ENCODE measurements at regions not wholly inside any gene's neighbourhood (a gene's known extent, or its start where the extent isn't known, plus 50 kb on each side); places are given as distances from the start of the nearest gene placed in this dataset.

DNA sequence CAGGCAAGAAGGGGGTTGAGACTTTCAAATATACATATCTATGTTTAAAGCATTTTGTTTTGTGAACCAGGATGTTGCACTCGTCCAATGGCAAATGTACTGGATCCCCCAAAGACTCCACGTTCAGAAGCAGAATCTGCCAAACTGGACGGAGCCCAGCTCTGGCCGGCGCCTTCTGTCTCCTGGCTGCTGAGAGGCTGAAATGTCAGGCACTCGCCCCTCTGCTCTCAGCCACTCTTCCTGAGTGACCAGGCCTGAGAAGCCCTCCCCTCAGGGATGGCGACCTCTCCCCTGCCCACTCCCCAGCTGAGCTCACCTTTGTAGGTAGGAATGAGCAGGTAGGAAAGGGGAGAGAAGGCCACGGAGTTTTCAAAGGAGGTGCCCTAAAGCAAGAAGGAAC lies 187.5 kb upstream of the FOXF1 start:
- DNase-seq (ENCODE audit: low spot score): no peak

DNA sequence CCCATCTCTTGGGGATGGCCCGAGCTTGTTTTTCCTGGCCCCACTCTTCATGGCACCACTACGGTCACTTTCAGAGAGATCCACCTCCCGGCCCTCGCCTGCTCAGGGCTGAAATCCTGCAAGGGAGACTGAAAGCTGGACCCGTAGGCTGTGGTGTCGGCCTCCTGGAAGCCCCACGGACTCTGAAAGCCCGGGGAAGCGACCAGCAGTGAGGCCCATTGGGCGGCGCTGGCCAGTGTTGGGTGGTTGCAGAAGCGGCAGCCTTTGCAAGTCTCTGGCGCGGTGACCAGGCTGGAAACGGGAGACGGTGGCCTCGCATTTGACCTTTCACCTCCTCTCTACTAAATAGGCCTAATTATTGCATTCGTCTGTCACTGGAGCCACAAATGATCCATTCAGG lies 186.0 kb upstream of the FOXF1 start:
- no peak for DNase-seq (ENCODE audit: low spot score)

DNA sequence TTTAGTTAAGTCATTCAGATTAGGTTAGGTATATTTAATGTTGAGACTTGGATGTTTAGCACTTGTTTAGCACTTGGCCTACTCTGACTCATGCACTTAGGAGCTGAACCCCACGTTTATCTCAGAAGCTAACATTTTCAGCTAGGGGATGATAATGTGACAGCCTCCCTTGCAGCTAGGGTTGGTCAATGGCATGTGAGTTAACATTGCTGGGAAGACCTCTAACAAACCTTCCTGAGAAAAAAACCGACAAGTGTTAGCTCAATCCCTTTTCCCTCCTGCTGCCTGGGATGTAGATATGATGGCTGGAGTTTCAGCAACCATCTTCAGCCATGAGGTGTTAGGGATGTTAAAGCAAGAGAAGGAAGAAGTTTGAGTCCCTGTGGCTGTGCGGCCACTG lies 185.0 kb upstream of the FOXF1 start:
- DNase-seq (ENCODE audit: low spot score): no peak

DNA sequence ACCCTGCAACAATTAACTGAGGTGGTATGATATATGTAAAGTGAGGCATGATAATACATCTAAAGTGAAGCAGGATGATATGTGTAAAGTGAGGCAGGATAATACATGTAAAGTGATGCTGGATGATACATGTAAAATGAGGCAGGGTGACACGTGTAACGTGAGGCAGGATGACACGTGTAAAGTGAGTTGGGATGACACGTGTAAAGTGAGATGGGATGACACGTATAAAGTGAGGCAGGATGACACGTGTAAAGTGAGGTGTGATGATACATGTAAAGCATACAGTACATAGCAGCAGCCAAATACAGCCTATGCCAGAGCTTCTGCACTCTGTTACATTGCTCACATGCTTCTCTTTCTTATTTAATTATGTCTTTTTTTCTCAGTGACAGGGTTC lies 184.4 kb upstream of the FOXF1 start:
- no peak for DNase-seq (ENCODE audit: low spot score)

DNA sequence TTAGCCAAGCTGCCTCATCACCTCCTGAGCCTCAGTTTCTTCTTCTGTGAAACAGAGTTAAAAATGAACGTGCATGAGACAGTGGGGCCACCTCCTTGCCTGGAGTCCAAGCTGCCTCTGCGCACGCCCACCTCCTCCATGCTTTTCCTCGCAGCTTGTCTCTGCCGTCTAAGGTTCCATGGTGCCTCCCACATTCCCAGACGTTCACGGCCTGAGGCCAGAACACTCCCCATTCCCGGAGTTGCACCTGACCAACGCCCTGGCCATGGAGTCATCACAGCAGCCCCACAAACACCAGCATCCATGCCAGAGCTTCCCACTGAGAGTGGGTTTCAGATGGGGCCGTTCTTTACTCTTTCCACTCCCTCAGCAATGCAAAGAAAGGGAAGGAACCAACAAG lies 183.0 kb upstream of the FOXF1 start:
- no peak for DNase-seq (ENCODE audit: low spot score)

DNA sequence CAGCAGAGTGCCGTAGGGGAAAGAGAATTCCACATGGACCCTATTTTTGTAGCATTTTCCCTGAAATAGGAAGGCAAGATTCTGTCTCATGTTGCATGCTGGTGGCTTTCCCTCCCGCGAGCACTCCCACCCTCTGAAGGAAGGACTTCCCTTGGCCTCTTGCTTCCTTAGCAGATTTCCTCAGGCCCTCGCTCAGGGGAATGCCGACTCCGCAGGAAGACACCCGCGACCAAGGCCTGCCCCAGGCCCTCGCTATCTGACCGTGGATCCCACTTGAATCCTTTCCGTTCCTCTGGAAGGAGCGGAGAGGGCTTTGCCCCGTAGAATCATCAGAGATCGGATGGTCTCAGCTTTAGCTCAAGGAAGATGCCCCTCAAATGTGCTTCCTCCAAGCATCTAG lies 179.4 kb upstream of the FOXF1 start:
- no peak for DNase-seq (ENCODE audit: low spot score)

DNA sequence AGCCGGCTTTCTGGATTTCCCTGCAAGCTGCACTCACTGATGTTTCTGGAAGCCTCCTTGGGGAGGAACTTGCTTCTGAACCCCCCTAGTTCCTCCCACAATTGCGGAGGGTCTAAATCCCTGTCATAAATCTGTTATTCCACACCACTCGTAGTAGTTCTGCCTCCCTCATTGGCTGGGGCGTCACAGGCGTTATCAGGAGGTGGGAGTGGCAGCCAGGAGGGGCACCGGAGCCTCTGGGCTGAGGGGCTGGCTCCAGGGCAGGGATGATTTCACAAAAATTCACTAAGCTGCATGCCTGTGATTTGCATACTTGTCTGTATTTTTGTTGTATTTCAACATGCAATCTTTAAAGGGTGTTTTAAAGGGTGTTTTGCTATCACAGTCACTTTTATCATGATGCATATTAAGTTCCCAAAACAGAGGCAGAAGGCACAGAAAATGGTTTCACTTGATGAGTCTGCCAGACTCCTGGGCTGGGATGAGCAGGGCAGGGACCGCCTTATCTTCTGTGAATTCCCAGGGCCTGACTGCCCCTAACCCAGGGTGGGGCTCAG lies 176.2 kb upstream of the FOXF1 start:
- DNase-seq (ENCODE audit: low spot score): no peak

DNA sequence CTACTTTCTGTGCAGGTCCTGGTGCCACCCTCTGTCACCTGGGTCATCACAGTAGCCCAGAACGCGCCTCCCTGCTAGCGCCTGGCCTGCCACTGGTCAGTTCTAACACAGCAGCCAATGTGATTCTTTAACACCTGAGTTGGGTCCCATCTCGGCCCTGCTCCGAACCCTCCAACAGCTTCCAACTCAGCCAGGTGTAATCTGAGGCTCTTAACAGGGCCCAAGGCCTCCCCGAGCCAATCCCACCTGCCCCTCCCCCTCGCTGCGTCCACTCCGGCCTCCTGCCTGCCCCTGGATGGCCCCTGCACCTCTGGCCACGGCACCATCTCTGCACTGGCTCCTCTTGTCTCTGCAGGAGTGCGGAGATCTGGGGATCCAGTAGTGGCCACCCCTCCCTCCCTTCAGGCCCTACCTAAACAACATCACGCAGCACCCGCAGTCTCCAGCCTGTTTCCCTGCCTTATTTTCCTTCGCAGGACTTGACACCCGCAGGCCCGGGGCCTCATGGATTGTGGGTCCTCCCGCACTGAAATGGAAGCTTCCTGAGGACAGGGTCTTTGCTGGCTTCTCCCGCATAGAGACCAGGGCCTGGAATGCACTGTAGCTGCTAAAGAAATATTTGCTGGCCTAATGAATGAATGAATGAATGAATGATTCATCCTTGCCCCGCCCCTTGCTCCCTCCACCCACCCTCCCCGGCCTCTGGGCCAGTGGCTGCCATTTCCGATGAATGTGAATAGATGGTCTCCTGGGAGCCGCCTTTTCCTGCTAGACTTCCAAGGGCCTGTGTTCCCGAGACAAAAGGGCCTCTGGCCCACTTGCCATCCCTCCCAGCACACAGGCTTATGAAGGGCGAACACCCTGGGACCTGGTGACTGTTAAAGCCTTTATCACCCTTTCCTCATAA lies 174.8 kb upstream of the FOXF1 start:
- DNase-seq (ENCODE audit: low spot score): no peak

DNA sequence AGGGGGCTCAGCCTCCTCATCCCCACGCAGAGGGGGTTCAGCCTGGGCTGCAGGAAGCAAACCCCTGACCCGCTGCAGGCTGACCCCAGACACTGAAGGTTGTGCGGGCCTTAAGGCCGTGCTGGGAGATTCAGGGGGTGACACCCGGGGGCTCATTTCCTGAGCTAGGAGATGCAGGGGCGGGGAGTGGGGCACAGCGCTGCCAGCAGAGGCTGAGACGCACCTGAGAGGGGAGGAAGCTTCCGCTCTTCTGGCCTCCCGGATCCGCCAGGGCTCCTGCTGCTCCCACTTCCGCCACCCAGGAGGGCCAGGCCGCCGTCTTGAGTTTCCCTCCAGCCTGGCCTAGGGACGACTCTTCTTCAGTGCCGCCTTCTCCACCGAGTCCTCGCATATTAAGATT lies 173.2 kb upstream of the FOXF1 start:
- no peak for DNase-seq (ENCODE audit: low spot score)

DNA sequence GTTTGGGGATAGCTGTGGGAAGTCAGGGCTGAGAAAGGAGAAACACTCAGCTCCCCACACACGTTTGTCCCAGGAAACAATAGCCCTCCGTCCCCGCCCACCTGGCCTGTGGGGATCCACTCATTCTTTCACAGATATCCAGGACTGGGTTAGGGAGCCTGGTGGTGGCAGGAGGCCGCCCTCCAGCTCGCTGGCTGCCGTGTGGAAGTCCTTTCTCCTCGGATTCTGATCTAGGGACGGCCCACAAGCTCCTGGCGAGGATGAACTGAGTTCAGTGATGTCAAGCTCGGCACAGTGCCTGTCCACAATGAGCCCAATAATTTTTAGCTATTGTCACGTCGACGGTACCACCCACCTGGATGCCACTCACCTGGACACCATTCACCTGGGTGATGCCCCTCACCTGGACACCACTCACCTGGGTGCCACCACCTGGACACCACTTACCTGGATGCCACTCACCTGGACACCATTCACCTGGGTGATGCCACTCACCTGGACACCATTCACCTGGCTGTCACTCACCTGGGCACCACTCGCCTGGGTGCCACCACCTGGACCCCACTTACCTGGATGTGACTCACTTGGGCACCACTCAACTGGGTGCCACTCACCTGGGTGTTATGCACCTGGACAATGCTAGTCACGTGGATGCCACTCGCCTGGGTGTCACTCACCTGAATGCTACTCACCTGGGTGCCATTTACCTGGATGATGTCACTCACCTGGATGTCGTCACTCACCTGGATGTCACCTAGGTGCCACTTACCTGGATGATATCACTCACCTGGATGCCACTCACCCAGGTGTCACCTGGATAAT lies 172.5 kb upstream of the FOXF1 start:
- no peak for DNase-seq (ENCODE audit: low spot score)

DNA sequence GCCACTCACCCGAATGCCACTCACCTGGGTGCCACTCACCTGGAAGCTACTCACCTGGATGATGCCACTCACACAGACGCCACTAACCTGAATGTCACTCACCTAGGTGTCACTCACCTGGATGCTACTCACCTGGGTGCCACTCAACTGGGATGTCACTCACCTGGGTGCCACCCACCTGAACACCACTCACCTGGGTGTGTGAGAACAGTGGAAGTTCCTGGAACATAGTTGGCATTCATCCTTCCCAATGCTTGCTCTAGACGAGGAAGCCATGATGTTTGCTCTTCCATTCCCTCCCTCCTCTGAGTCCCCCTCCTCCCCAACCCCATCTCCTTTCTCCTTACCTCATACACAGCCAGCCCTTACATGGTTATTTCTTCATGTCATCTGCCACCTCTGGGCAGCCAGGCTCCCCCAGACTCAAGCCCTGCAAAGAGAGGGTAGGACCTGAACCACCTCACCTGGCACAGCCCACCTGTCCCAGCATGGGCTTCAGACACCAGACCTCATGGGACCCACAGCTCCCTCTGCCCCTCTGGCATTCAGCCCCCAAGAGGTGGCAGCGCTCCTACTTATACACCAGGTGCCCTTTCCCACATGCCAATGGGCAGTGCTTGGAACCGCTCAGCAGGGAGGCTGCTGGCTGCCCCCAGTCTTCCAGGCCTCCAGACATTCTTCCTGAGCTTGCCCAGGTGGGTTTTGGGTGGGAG lies 171.8 kb upstream of the FOXF1 start:
- DNase-seq (ENCODE audit: low spot score): no peak

DNA sequence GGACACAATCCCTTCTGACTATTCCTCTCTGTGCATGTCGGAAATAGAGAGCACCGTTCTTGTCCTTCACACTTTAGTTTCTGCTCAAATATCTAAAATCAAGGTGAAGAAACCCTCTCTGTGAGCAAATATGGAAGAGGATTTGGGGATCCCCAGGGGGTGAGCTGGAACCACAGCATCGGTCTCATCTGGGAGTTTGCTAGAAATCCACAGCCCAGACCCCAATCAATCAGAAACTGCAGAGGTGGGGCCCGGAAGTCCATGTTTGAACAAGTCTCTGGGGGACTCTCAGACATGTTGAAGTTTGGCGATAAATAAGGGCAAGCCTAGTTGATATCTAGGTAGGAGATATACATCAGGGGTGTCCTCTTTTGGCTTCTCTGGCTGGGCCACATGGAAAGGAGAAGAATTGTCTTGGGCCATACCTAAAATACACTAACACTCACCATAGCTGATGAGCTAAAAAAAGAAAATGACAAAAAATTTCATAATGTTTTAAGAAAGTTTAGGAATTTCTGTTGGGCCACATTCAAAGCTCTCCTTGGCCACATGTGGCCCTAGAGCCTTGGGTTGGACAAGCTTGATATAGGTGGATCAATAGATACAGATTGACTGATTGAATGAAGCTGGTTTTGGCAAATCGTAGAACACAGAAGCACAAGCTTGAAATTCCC lies 168.0 kb upstream of the FOXF1 start:
- no peak for DNase-seq (ENCODE audit: low spot score)

DNA sequence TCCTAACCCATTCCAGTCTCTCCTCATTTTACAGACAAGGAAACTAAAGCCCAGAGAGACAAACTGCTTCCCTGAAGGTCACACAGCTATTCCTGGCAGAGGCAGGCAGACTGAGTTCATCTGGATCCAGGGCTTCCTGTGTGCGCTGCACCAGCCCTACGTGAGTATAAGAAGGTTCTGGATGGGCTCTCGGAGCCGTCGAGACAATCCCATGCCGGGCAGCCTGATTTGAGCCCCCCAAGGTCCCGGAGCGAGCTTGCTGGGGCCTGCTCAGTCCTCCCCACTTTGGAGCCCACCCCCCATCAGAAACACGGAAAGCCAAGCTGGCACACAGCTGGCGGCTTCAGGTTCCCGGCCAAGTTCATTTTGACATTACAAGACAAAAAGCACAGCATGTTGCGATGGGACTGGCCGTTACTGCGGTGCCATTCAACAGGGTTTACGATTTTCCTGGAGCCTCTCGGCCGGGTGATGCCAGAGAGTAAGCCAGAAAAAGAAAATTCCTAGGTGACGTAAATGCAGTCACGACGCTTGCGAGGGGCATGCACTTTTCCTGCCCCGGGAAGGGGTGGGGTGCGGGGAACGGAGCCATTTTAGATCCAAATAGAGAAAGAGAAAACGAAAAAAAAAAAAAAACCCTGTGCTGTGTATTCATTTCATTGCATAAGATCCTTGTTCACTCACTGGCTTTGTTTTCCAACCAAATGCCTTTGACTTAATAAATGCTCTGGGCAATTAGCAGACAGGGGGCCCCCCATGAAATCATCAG lies 167.1 kb upstream of the FOXF1 start:
- DNase-seq (ENCODE audit: low spot score): no peak

DNA sequence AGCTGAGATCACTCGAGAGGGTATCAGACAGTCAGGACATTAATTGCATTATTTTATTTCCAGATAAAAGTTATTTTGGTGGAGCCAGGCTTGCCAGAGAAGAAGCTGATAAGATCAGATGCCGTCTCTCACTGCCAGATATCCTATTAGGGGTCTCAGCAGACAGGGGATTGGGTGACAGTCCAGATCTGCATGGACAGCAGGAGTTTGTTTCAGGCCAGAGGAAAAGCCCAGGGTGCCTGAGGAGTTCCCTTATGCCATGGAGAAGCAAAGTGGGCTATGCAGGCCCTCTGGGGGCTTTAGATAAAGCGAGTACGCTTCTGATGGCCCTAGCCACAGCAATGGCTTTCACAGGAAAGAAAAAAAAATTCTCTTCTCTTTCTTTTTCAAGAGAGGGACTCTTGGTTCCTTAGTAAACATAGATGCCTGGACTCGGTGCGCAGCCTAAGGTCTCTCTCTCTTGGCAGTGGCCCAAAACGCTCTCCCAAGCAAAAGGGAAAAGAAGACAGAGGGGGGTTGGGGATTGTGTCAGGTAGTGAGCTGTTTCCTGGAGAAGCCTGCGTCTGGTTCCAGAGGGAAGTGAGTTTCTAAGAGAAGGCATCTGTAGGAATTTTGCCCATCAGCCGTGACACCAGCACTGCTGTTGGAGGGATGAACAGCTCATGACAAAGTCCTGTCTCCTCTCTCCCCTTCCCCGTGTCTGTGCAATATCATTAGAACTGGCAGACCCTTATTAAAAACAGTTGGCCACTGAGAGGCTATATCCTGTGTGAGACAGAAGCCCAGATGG lies 166.3 kb upstream of the FOXF1 start:
- DNase-seq (ENCODE audit: low spot score): no peak

DNA sequence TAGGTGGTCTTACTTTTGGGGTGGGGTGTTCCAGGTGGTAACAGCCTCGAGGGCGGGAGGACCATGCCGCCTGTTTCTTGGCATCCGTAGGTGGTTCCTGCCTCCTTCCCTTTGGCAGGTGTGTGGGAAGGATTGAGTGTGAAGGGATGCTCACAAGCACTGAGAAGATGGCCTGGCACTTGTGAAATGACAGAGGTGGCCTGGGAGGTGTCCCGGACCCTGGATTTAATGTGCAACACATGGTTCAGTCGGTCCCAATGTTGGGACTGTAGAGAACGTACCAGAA lies 165.8 kb upstream of the FOXF1 start:
- no peak for DNase-seq (ENCODE audit: low spot score)

DNA sequence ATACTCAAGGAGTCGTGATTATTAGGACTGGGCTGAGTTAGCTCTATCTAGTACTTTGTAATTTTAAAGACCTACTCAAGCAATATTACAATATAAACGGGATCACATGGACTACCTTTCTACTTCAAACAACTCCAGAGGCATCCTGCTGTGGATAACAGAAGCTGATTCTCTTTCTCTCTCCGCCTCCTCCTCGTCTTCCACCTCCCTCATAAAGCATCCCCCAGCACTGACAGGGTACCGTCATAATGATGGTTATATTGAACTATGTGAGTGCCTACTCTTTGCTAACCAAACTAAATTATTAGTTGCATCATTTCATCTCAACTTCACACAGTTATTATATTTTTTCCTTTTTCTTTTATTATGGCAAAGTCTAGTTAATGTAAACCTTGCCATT lies 165.4 kb upstream of the FOXF1 start:
- DNase-seq (ENCODE audit: low spot score): no peak

DNA sequence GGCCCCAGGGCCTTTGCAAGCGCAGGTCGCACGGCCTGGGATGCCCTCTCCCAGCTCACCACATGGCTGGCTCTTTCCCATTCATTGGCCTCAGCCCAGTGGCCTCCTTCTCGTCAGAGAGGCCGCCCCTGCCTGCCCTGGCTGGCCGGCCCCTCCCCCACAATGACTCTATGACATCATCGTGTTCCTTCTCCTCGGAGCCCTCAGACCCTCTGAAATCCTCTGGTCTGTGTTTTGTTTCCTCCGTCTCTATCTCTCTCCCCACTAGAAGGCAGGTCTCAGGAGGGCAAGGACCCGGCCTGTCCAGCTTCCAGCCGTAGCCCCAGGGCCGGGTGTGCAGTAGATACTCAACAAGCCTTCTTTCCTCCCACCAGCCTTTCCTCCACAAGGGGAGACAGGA lies 164.8 kb upstream of the FOXF1 start:
- DNase-seq (ENCODE audit: low spot score): no peak

DNA sequence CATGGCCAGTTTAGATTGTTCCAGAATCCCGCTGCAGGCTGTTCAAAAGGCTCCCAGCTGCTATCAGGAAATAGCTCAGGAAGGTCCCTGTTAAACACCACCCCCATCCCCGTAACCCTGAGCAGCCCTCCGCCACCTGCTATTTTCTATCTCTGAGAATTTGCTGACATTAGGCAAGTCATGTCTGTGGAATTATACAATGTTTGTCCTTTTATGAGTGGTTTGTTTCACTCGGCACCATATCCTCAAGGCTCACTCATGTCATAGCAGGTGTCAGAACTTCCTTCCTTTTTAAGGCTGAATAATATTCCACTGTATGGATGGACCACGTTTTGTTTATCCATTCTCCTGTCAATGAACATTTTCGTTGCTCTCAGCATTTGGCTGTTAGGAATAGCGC lies 164.3 kb upstream of the FOXF1 start:
- no peak for DNase-seq (ENCODE audit: low spot score)

DNA sequence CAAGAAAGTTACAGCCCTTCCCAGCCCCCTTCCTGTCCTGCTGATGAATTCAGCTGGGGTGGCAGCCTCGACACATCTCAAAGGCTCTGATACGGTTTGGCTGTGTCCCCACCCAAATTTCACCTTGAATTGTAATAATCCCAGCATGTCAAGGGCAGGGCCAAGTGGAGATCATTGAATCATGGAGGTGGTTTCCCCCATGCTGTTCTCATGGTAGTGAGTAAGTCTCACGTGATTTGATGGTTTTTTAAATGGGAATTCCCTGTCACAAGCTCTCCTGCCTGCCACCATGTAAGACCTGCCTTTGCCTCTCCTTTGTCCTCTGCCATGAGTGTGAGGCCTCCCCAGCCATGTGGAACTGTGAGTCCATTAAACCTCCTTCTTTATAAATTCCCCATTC lies 163.2 kb upstream of the FOXF1 start:
- DNase-seq (ENCODE audit: low spot score): no peak

DNA sequence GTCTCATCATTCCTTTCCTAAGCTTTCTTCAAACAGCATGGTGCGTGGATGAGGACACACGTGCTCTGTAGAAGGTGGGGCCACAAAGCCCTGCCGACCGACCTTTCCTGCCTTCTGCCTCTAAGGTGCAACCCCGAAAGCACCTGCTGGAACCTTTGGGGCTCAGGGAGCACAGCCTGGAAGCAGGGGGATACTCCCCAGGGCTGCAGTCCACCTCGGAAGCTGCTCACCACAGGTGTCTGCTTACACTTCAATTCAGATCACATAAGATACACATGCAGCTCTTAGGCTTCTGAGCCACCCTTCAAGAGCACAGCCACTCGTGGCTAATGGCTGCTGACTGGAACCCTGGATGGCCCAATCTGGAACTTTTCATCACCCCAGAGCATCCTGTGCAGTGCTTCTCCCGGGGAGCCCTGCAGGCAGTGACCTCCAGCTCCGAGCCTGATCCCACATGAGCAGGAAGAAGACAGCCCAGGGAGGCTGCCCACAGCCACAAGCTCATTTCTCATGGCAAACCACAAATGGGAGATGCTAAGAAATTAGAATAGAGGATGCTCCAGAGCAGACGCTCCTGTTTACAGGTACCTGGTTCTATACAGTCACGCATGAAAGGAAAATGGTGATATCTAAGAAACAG lies 162.3 kb upstream of the FOXF1 start:
- DNase-seq (ENCODE audit: low spot score): no peak
